A172 (cell line): ENCODE measurements at regions not wholly inside any gene's neighbourhood (a gene's known extent, or its start where the extent isn't known, plus 50 kb on each side); places are given as distances from the start of the nearest gene placed in this dataset.
"Not testable (repeated sequence)": the region's sequence is repeated elsewhere in the genome, so short reads cannot be mapped to it uniquely, and the experiment has no call there.

Source experiments
- DNase-seq: peaks from one replicate; pipeline ENCODE4 v3.0.0-alpha.2; 2015; ENCODE audit warnings: low spot score

GRCh38 chrX:26597981-26598380, 382.0 kb downstream of the MAGEB5 start:
- no peak for DNase-seq

GRCh38 chrX:26590849-26591248, 374.9 kb downstream of the MAGEB5 start:
- no peak for DNase-seq

GRCh38 chrX:26586570-26586969, 370.6 kb downstream of the MAGEB5 start:
- no peak for DNase-seq

GRCh38 chrX:26581091-26581490, 365.1 kb downstream of the MAGEB5 start:
- peak; percentile 42 for DNase-seq

- no peak for DNase-seq
Observed at GRCh38 chrX:26580021-26580420, 364.1 kb downstream of the MAGEB5 start.

GRCh38 chrX:26574234-26574633, 358.3 kb downstream of the MAGEB5 start:
- peak; percentile 16 for DNase-seq

- no peak for DNase-seq
Observed at GRCh38 chrX:26562156-26562555, 346.2 kb downstream of the MAGEB5 start.

GRCh38 chrX:26559855-26560254, 343.9 kb downstream of the MAGEB5 start:
- no peak for DNase-seq

GRCh38 chrX:26558719-26559386, 342.9 kb downstream of the MAGEB5 start:
- no peak for DNase-seq

GRCh38 chrX:26557691-26558321, 341.8 kb downstream of the MAGEB5 start:
- no peak for DNase-seq

- DNase-seq = not testable (repeated sequence)
Observed at GRCh38 chrX:26525768-26526167, 309.8 kb downstream of the MAGEB5 start.

- no peak for DNase-seq
Observed at GRCh38 chrX:26522501-26522900, 306.5 kb downstream of the MAGEB5 start.

- no peak for DNase-seq
Observed at GRCh38 chrX:26511589-26512363, 295.8 kb downstream of the MAGEB5 start.

GRCh38 chrX:26470941-26471340, 255.0 kb downstream of the MAGEB5 start:
- DNase-seq = no peak

- DNase-seq = no peak
Observed at GRCh38 chrX:26466387-26466786, 250.4 kb downstream of the MAGEB5 start.

- no peak for DNase-seq
Observed at GRCh38 chrX:26445288-26445687, 229.3 kb downstream of the MAGEB5 start.

GRCh38 chrX:26444417-26444816, 228.4 kb downstream of the MAGEB5 start:
- not testable (repeated sequence) for DNase-seq

GRCh38 chrX:26442340-26442739, 226.4 kb downstream of the MAGEB5 start:
- peak; percentile 35 for DNase-seq

- no peak for DNase-seq
Observed at GRCh38 chrX:26414534-26414933, 198.6 kb downstream of the MAGEB5 start.

GRCh38 chrX:26411045-26411444, 195.1 kb downstream of the MAGEB5 start:
- no peak for DNase-seq

GRCh38 chrX:26409636-26410035, 193.7 kb downstream of the MAGEB5 start:
- DNase-seq = no peak

- DNase-seq = no peak
Observed at GRCh38 chrX:26387906-26388305, 171.9 kb downstream of the MAGEB5 start.
